GM21529 (cell line): ENCODE measurements at regions not wholly inside any gene's neighbourhood (a gene's known extent, or its start where the extent isn't known, plus 50 kb on each side); places are given as distances from the start of the nearest gene placed in this dataset.

Source experiments
- ATAC-seq: cut with Tn5 transposase; IDR thresholded peaks from one replicate; pipeline ENCODE4 v1.9.1; 2021; ENCODE audit not compliant: unreplicated experiment

GRCh38 chr3:146851665-146852064, 246.5 kb upstream of the PLSCR5 start:
- no peak for ATAC-seq

GRCh38 chr3:146845361-146845760, 240.2 kb upstream of the PLSCR5 start:
- ATAC-seq = no peak

DNA sequence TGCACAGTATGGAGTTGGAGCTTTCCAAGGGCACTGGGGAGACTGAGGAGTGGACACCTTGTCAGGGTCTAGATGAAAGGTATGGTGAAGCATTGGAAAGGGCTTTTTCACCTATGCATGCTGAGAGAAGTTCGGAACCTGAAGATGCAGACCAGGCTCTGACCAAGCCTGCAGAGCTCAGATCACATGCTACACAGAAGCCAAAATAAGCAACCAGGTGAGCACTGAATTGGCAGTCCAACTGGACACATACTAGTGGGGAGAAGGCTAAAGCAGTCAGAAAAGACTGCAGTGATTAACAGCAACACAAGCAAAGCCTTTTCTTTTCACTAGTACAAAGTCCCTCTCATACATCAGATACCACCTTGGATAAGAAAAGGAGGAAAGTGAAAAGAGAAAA, 238.3 kb upstream of the PLSCR5 start:
- ATAC-seq = no peak

DNA sequence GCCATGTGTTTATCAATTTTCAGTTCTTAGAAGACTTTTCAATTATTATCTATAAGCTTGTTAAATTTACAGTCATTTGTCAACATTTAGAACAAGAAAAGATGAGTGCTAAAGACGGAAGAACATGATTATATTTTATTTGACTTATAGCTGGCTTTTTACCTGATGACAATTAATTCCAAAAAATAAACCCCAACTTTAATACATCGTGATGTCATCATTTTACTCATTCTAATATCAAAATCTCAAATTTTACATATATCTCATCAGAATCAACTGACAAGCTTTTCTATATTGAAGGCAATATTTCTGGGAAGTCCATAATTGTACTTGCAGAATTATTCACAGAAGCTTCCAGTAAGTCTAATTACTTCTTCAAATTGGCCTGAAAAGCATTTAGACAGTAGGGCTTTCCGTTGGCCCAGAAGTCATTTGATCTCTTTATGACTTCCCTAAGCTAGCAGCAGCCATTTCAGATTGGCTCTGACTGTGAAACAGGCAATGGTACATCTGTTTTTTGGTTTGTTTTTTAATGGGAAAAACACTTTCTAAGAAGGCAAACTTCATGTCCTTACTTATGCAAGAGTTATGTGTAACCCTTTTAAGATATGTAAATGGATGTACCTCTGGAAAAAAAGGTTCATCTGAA, 234.7 kb upstream of the PLSCR5 start:
- ATAC-seq = no peak

- no peak for ATAC-seq
These were observed 233.1 kb upstream of the PLSCR5 start for GRCh38 chr3:146838221-146838620.

GRCh38 chr3:146834917-146835316, 229.8 kb upstream of the PLSCR5 start:
- no peak for ATAC-seq

GRCh38 chr3:146832857-146833458, 227.8 kb upstream of the PLSCR5 start:
- no peak for ATAC-seq

DNA sequence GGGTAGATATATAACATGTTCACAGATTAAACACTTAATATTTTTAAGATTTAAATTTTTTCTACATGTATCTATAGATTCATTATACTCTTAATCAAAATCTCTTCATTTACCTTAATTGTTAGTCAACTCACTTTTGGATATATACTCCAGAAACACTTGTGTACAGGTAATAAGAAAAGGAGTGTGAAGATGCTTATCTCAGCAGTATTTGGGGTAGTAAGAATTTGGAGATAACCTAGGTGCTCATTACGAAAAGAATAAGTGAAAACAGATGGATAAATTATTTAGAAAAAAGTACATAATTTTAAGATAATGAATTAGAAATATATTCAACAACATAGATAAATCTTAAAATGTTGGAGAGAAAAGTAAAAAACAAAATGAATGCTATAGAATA, 226.5 kb upstream of the PLSCR5 start:
- no peak for ATAC-seq

- no peak for ATAC-seq
These were observed 225.1 kb upstream of the PLSCR5 start for GRCh38 chr3:146830231-146830630.

- ATAC-seq = no peak
These were observed 222.7 kb upstream of the PLSCR5 start for GRCh38 chr3:146827836-146828235.

DNA sequence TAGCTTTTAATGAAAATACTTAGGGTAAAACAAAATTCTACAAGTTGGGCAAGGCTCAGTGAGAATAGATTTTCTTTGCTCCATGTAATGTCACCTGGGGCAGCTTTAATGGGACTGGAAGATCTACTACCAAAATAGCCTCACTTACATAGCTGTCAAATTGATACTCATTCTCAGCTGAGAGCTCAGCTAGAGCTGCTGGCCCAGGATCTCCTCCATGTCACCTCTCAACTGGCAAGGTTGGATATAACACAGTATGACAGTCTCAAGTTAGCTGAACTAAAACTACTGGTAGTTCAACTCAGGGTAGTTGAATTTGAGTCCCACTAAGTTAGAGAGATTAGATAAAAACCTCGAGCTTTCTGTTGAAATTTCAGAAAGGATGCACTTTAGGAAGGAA, 218.5 kb upstream of the PLSCR5 start:
- ATAC-seq = no peak

DNA sequence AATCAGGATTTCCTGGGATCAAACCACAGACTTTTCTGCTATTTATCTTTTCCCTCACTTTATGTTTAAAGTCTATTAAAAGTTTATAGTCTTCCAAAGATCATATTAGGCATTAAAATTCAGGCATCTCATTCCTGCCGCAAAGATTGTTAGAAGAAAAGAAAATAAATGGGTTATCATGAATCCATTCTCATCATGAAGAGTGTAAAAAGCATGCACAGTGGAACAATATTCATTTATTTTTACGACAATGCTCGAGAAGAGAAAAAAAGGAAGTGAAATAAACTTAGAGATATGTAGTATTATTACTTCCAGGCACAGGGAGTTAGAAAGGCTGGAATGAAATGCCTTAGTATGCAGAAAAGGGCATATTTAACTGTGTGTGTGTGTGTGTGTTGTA, 213.7 kb upstream of the PLSCR5 start:
- ATAC-seq = no peak

DNA sequence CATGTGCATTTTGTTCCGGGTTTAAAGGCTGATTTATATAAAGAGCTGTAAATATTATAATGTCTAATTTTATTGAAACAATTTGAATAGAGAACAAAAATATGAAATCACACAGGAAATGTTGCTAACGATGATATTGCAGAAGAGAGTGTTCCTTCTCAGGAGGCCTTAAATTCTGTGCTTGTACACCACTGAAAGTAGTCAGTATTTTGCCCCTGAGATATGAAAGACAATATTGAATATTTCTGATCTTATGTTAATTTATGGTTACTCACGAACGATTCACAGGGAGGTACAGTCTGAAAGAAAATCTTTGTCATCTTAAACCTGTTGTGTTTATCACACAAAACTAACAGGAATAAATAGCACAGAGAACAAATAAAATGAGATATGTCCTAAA, 213.2 kb upstream of the PLSCR5 start:
- no peak for ATAC-seq

- no peak for ATAC-seq
These were observed 212.6 kb upstream of the PLSCR5 start for GRCh38 chr3:146817704-146818103.

GRCh38 chr3:146814601-146815315, 209.6 kb upstream of the PLSCR5 start:
- no peak for ATAC-seq

- no peak for ATAC-seq
These were observed 208.3 kb upstream of the PLSCR5 start for GRCh38 chr3:146813496-146813895.

GRCh38 chr3:146803745-146804144, 198.6 kb upstream of the PLSCR5 start:
- no peak for ATAC-seq

- no peak for ATAC-seq
These were observed 196.3 kb upstream of the PLSCR5 start for GRCh38 chr3:146801492-146801891.

GRCh38 chr3:146800484-146800883, 195.3 kb upstream of the PLSCR5 start:
- ATAC-seq = no peak

GRCh38 chr3:146796078-146796477, 190.9 kb upstream of the PLSCR5 start:
- no peak for ATAC-seq

GRCh38 chr3:146783446-146783845, 178.3 kb upstream of the PLSCR5 start:
- ATAC-seq = no peak

- ATAC-seq = no peak
These were observed 176.5 kb upstream of the PLSCR5 start for GRCh38 chr3:146781606-146782005.
